Activated T-helper 2 cell treated with anti-CD3 and anti-CD28 coated beads, Interferon-gamma antibody, Interleukin-2, Interleukin-4, amounts not matched to agents 10 μg/mL and 5 μg/mL and 100 μg/mL, durations not matched to agents 14 hours and 24 hours and 36 hours (primary cell): ENCODE measurements at regions not wholly inside any gene's neighbourhood (a gene's known extent, or its start where the extent isn't known, plus 50 kb on each side); places are given as distances from the start of the nearest gene placed in this dataset.

Experiments used
- DNase-seq: peaks from one replicate; pipeline ENCODE4 v3.0.0; 2021; ENCODE audit warnings: low spot score
- H3K27ac Mint-ChIP-seq: one replicate; pipeline ENCODE4 v1.8.0; 2021; ENCODE audit warnings: mixed read lengths
- H3K27me3 Mint-ChIP-seq: one replicate; pipeline ENCODE4 v1.8.0; 2021; ENCODE audit warnings: low read depth, mixed read lengths
- H3K36me3 Mint-ChIP-seq: one replicate; pipeline ENCODE4 v1.8.0; 2021; ENCODE audit warnings: low read depth, mixed read lengths
- H3K4me1 Mint-ChIP-seq: one replicate; pipeline ENCODE4 v1.8.0; 2021; ENCODE audit warnings: low read depth, mixed read lengths
- H3K4me3 Mint-ChIP-seq: one replicate; pipeline ENCODE4 v1.8.0; 2021; ENCODE audit warnings: low read depth, mild to moderate bottlenecking, moderate library complexity, mixed read lengths
- H3K9me3 Mint-ChIP-seq: one replicate; pipeline ENCODE4 v1.8.0; 2021; ENCODE audit warnings: mixed read lengths
- intact Hi-C: fragments of 100-400 bp; cut with micrococcal nuclease; formaldehyde crosslinking; loops from one replicate; pipeline ENCODE4 v1.15.1; 2023

DNA sequence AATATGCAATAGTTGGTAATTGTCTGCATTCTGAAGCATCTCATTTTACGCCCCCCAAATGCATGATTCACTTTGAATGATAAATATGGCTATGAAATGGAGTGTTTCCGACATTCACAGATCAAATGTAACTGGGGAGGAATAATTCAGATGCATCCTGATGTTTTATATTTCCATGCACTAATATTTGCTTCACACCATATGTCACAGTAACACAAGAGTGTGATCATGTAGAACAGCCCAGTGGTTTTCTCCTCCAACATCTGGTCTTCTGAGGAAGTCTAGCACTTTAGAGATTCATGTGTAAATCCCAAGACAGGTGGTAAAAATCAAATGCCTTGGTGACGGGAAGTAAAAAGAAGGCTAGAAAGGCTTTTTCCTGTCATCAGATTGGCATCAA is 273.1 kb downstream of the DIO2 start:
- H3K36me3 Mint-ChIP-seq = no peaks in the 10 kb centered on the region
- no peak overlapping the region for H3K27ac Mint-ChIP-seq
- H3K4me3 Mint-ChIP-seq = no peak overlapping the region
- intact Hi-C loops = no loop called here
- H3K27me3 Mint-ChIP-seq = no peaks in the 10 kb centered on the region
- peaks cover 24% of the 10 kb centered on the region for H3K9me3 Mint-ChIP-seq
- no peaks in the 10 kb centered on the region for H3K4me1 Mint-ChIP-seq
- no peak for DNase-seq

DNA sequence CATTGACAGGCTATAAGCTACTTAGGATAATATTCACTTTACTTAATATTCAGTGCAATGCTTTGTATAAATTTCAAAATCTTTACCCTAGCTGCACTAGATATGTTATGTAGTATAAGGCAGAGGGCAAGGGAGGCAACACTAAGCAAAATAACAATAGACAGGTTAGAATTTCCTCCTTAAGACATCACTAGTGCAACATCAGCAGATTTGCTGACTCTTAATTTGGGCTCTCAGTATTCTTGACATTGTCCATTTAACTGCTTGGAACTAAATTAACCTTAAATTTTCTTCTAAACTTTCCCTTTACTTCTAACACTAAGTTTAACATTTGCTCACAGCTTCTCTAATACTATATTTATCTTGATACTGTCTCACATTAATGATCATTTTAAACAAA is 273.9 kb downstream of the DIO2 start:
- DNase-seq = no peak
- Mint-ChIP-seq H3K9me3 (peaks cover 22% of the 10 kb centered on the region), H3K4me1 (no peaks in the 10 kb centered on the region), H3K27me3 (no peaks in the 10 kb centered on the region), H3K4me3 (no peak overlapping the region), H3K36me3 (no peaks in the 10 kb centered on the region), H3K27ac (no peak overlapping the region)
- intact Hi-C loops = no loop called here

- Mint-ChIP-seq H3K9me3 (peaks cover 51% of the 10 kb centered on the region), H3K4me3 (no peak overlapping the region), H3K27me3 (no peaks in the 10 kb centered on the region), H3K36me3 (no peaks in the 10 kb centered on the region), H3K27ac (no peak overlapping the region), H3K4me1 (no peaks in the 10 kb centered on the region)
- intact Hi-C loops = no loop called here
- DNase-seq = no peak
Observed at GRCh38 chr14:79924551-79924950, 286.8 kb downstream of the DIO2 start.

GRCh38 chr14:79920180-79920692 is 291.1 kb downstream of the DIO2 start:
- Mint-ChIP-seq H3K27me3 (no peaks in the 10 kb centered on the region), H3K4me3 (no peak overlapping the region), H3K27ac (no peak overlapping the region), H3K36me3 (no peaks in the 10 kb centered on the region), H3K4me1 (no peaks in the 10 kb centered on the region), H3K9me3 (peaks cover 26% of the 10 kb centered on the region)
- DNase-seq = no peak
- intact Hi-C loops = no loop called here
